ENCODE measurements at regions not wholly inside any gene's neighbourhood (a gene's known extent, or its start where the extent isn't known, plus 50 kb on each side); places are given as distances from the start of the nearest gene placed in this dataset.

- in situ Hi-C loops (cut with HindIII; ENCODE audit: low sequenced_read_pairs), result no loop called here
Observed at GRCh38 chr21:41655259-41655658, 111.6 kb downstream of the RIPK4 start.

- in situ Hi-C loops (cut with HindIII; ENCODE audit: low sequenced_read_pairs), result no loop called here
Observed at GRCh38 chr21:41653954-41654491, 112.8 kb downstream of the RIPK4 start.

GRCh38 chr21:41653243-41653953 lies 113.5 kb downstream of the RIPK4 start:
- in situ Hi-C loops (cut with HindIII; ENCODE audit: low sequenced_read_pairs), result no loop called here

GRCh38 chr21:41651830-41652229 lies 115.0 kb downstream of the RIPK4 start:
- in situ Hi-C loops (cut with HindIII; ENCODE audit: low sequenced_read_pairs), result no loop called here

GRCh38 chr21:41651406-41651805 lies 115.4 kb downstream of the RIPK4 start:
- in situ Hi-C loops (cut with HindIII; ENCODE audit: low sequenced_read_pairs), result no loop called here

GRCh38 chr21:41650526-41651145 lies 116.2 kb downstream of the RIPK4 start:
- in situ Hi-C loops (cut with HindIII; ENCODE audit: low sequenced_read_pairs), result no loop called here

GRCh38 chr21:41648591-41649031 lies 118.2 kb downstream of the RIPK4 start:
- in situ Hi-C loops (cut with HindIII; ENCODE audit: low sequenced_read_pairs), result no loop called here

- in situ Hi-C loops (cut with HindIII; ENCODE audit: low sequenced_read_pairs), result no loop called here
Observed at GRCh38 chr21:41647806-41648561, 118.9 kb downstream of the RIPK4 start.

GRCh38 chr21:41643246-41643966 lies 123.4 kb downstream of the RIPK4 start:
- in situ Hi-C loops (cut with HindIII; ENCODE audit: low sequenced_read_pairs), result no loop called here

- in situ Hi-C loops (cut with HindIII; ENCODE audit: low sequenced_read_pairs), result no loop called here
Observed at GRCh38 chr21:41641821-41642701, 124.8 kb downstream of the RIPK4 start.

- in situ Hi-C loops (cut with HindIII; ENCODE audit: low sequenced_read_pairs), result no loop called here
Observed at GRCh38 chr21:41641510-41641815, 125.4 kb downstream of the RIPK4 start.

GRCh38 chr21:41640748-41641509 lies 125.9 kb downstream of the RIPK4 start:
- in situ Hi-C loops (cut with HindIII; ENCODE audit: low sequenced_read_pairs), result no loop called here

GRCh38 chr21:41639766-41640165 lies 127.1 kb downstream of the RIPK4 start:
- in situ Hi-C loops (cut with HindIII; ENCODE audit: low sequenced_read_pairs), result no loop called here

GRCh38 chr21:41639336-41639735 lies 127.5 kb downstream of the RIPK4 start:
- in situ Hi-C loops (cut with HindIII; ENCODE audit: low sequenced_read_pairs), result no loop called here

GRCh38 chr21:41638201-41638790 lies 128.6 kb downstream of the RIPK4 start:
- in situ Hi-C loops (cut with HindIII; ENCODE audit: low sequenced_read_pairs), result no loop called here

GRCh38 chr21:41636636-41637630 lies 129.0 kb upstream of the TMPRSS2 start:
- in situ Hi-C loops (cut with HindIII; ENCODE audit: low sequenced_read_pairs), result no loop called here

- in situ Hi-C loops (cut with HindIII; ENCODE audit: low sequenced_read_pairs), result no loop called here
Observed at GRCh38 chr21:41635874-41636273, 127.9 kb upstream of the TMPRSS2 start.

- in situ Hi-C loops (cut with HindIII; ENCODE audit: low sequenced_read_pairs), result no loop called here
Observed at GRCh38 chr21:41634858-41635257, 126.9 kb upstream of the TMPRSS2 start.

Measured in endothelial cell of hepatic sinusoid (primary cell).